Fibroblast of lung (primary cell): ENCODE measurements at regions not wholly inside any gene's neighbourhood (a gene's known extent, or its start where the extent isn't known, plus 50 kb on each side); places are given as distances from the start of the nearest gene placed in this dataset.

ENCODE experiments used
- DNase-seq, 2 donors: peaks; one replicate each; pipeline versions ENCODE4 v3.0.0 to v3.0.0-alpha.2; 2010; ENCODE audit warnings: low read depth in 2 of 2
- H2AFZ ChIP-seq: 2 replicates; pipeline ENCODE4 v1.5.1; 2012; ENCODE audit warnings: low read length, control low read depth, inconsistent platforms
- H3K27ac ChIP-seq: 2 replicates; pipeline ENCODE4 v1.5.1; 2011; ENCODE audit warnings: low read length, control low read depth; ENCODE audit not compliant: insufficient read depth
- H3K27me3 ChIP-seq: 2 replicates; pipeline ENCODE4 v1.5.1; 2011; ENCODE audit warnings: mild to moderate bottlenecking, low read length; ENCODE audit not compliant: control insufficient read depth, insufficient read depth
- H3K36me3 ChIP-seq: 2 replicates; pipeline ENCODE4 v1.5.1; 2011; ENCODE audit warnings: low read length; ENCODE audit not compliant: control insufficient read depth, insufficient read depth
- H3K4me1 ChIP-seq: 2 replicates; pipeline ENCODE4 v1.5.1; 2011; ENCODE audit warnings: low read length; ENCODE audit not compliant: control insufficient read depth, insufficient read depth; ENCODE audit errors: extremely low read depth
- H3K4me2 ChIP-seq: 2 replicates; pipeline ENCODE4 v1.5.1; 2011; ENCODE audit warnings: low read length, control low read depth; ENCODE audit not compliant: insufficient read depth; ENCODE audit errors: extremely low read depth
- H3K4me3 ChIP-seq, 4 experiments: fragments of 200-600 bp in 1 of 4; sonication (generic) in 1 of 4; replicated peaks in 1 of 4; 2 replicates each; pipeline ENCODE4 v1.5.1; 2011 to 2016; ENCODE audit warnings: low read length in 4 of 4, low read depth in 3 of 4, mild to moderate bottlenecking in 3 of 4, control low read depth in 2 of 4, inconsistent platforms in 1 of 4, mixed read lengths in 1 of 4; ENCODE audit not compliant: insufficient read depth in 1 of 4; ENCODE audit errors: control extremely low read depth in 1 of 4
- H3K79me2 ChIP-seq: 2 replicates; pipeline ENCODE4 v1.5.1; 2012; ENCODE audit warnings: mild to moderate bottlenecking, low read length, inconsistent platforms; ENCODE audit not compliant: control insufficient read depth, insufficient read depth
- H3K9ac ChIP-seq: 2 replicates; pipeline ENCODE4 v1.5.1; 2011; ENCODE audit warnings: mild to moderate bottlenecking, low read length, control low read depth; ENCODE audit not compliant: insufficient read depth
- H3K9me3 ChIP-seq: 2 replicates; pipeline ENCODE4 v1.5.1; 2012; ENCODE audit warnings: low read depth, low read length; ENCODE audit not compliant: control insufficient read depth, insufficient read depth
- H4K20me1 ChIP-seq: 2 replicates; pipeline ENCODE4 v1.5.1; 2011; ENCODE audit warnings: low read length; ENCODE audit not compliant: control insufficient read depth, insufficient read depth; ENCODE audit errors: extremely low read depth
- CTCF ChIP-seq, 2 donors: IDR thresholded peaks in 1 of 2; conservative IDR thresholded peaks in 1 of 2; 1 replicate in 1 of 2; 2 replicates in 1 of 2; pipeline ENCODE4 v1.5.1; 2011 to 2012; ENCODE audit warnings: low read length in 2 of 2, control low read depth in 1 of 2, inconsistent platforms in 1 of 2, low read depth in 1 of 2, mild to moderate bottlenecking in 1 of 2
- EZH2 ChIP-seq: IDR thresholded peaks from 2 replicates; pipeline ENCODE4 v1.5.1; 2012; ENCODE audit warnings: low read length, control low read depth, mild to moderate bottlenecking; ENCODE audit errors: missing control alignments

DNA sequence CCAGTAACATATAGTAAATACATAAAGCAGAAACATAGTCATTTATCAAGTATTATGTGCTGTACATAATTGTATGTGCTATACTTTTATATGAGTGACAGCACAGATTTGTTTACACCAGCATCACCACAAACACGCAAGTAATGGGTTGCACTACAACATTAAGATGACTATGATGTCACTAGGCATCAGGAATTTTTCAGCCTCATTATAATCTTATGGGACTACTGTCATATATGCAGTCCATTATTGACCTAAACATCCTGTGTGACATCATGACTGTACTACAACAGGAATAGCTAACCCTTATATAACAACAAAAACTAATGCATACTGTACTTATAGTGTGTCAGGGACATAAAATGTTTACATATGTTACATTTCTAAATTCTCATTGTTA is 50.2 kb upstream of the IZUMO1R start:
- no peaks in the 10 kb centered on the region for H3K36me3 ChIP-seq
- no peak overlapping the region for H3K4me2 ChIP-seq
- H3K9ac ChIP-seq: no peak overlapping the region
- no peaks in the 10 kb centered on the region for H3K79me2 ChIP-seq
- H2AFZ ChIP-seq: no peak overlapping the region
- no peak overlapping the region for H3K4me3 ChIP-seq
- H3K27ac ChIP-seq: no peak overlapping the region
- H3K9me3 ChIP-seq: no peaks in the 10 kb centered on the region
- H4K20me1 ChIP-seq: no peaks in the 10 kb centered on the region
- H3K27me3 ChIP-seq: no peaks in the 10 kb centered on the region
- no peak for DNase-seq
- H3K4me1 ChIP-seq: no peaks in the 10 kb centered on the region
- no peak for TF ChIP-seq EZH2
- TF ChIP-seq CTCF (conservative IDR thresholded peaks at IDR 0.05 in 1 of 2, IDR thresholded peaks at IDR 0.05 in 1 of 2; ENCODE audit: low read depth in 1 of 2, low read length in 2 of 2): no peak
